ENCODE measurements at regions not wholly inside any gene's neighbourhood (a gene's known extent, or its start where the extent isn't known, plus 50 kb on each side); places are given as distances from the start of the nearest gene placed in this dataset.

DNA sequence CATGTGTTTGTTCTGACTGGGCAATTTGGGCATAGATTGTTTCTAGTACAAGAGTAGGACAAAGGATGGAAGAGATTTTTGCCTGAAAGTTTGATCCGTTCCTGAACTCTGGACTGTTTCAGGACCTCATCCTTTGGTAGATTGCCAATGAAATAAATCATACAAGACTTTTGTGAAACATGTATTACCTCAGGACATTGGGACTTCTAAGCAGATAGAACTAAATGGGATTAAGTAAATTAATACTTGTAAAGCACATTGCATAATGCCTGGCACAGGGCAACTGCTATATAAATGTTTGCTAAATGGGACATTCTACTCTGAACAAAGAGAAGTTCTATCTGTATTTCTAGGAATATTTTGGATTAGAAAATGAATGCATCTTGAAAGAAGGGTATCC lies 164.8 kb upstream of the RPS6KA3 start:
- TF ChIP-seq, protein P1, sequence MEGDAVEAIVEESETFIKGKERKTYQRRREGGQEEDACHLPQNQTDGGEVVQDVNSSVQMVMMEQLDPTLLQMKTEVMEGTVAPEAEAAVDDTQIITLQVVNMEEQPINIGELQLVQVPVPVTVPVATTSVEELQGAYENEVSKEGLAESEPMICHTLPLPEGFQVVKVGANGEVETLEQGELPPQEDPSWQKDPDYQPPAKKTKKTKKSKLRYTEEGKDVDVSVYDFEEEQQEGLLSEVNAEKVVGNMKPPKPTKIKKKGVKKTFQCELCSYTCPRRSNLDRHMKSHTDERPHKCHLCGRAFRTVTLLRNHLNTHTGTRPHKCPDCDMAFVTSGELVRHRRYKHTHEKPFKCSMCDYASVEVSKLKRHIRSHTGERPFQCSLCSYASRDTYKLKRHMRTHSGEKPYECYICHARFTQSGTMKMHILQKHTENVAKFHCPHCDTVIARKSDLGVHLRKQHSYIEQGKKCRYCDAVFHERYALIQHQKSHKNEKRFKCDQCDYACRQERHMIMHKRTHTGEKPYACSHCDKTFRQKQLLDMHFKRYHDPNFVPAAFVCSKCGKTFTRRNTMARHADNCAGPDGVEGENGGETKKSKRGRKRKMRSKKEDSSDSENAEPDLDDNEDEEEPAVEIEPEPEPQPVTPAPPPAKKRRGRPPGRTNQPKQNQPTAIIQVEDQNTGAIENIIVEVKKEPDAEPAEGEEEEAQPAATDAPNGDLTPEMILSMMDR (conservative IDR thresholded peaks at IDR 0.05; ENCODE audit: low read length): no peak
- DNase-seq (ENCODE audit: low read depth): no peak
- H3K4me3 ChIP-seq (ENCODE audit: low read length): no peak overlapping the region

DNA sequence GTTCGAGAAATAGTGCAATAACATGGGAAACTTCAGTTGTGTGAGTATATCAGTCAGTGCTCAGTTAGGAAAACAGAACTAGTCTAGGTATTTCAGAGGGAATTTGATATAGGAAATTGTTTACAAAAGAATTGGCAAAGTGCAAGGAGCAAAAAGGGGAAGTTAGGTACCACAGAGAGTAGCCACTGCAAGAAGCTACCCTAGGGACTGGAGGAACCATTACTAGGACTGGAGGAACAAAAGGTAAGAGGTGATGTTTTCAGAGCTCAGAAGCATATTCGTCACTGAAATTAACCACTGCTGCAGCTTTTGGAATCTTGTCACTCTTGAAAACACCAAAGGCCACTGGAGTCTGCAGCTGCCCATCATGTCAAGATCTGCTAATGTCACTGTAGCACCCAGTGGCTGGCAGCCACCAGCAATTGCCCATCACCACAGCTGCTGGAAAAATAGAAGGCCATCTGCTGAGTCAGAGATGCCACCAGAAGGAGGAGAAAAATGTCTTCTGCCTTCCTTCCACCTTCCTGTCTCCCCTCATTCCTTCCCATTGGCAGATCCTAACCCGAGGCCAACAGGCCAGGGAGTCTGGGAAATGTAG lies 160.6 kb upstream of the RPS6KA3 start:
- TF ChIP-seq, protein P1 (conservative IDR thresholded peaks at IDR 0.05; ENCODE audit: low read length): no peak
- H3K4me3 ChIP-seq (ENCODE audit: low read length): no peak overlapping the region
- DNase-seq (ENCODE audit: low read depth): no peak

DNA sequence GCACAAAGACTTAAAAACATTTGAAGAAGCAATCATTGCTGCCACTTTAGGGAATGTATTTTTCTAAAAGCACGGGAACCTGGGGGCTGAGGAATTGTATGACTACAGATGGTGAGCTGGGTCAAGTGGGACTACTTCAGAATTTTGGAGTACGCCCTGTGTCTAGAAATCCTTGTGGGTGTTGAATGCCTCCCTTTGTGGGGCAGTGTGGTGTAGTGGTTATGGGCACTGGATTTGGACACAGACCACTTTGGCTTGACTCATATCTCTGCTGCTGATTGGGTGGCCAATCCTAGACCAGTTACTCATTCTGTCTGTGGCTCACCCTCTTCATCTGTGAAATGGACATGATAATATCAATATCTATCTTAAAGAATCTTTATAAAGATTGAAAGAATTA lies 155.0 kb upstream of the RPS6KA3 start:
- H3K4me3 ChIP-seq (ENCODE audit: low read length): no peak overlapping the region
- TF ChIP-seq, protein P1 (conservative IDR thresholded peaks at IDR 0.05; ENCODE audit: low read length): no peak
- DNase-seq (ENCODE audit: low read depth): no peak

DNA sequence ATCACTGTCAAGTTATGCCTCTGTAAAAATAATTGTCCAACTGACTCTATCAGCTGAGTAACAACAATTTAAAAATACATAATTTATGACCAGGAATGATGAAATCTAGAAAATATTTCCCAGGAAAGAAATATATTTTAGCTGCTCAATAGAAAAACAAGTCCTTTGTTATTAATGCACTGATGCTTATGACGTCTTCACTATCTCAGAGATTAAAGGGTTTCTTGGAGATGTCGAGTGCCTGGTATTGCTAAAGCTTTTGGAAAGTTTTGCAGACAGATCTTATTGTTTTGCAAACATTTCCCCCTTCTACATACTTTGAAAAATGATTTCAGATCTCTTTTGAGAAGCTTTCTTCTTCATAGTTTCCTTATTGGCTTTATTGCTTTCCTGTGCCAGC lies 154.6 kb upstream of the RPS6KA3 start:
- no peak for DNase-seq (ENCODE audit: low read depth)
- H3K4me3 ChIP-seq (ENCODE audit: low read length): no peak overlapping the region
- TF ChIP-seq, protein P1 (conservative IDR thresholded peaks at IDR 0.05; ENCODE audit: low read length): no peak

- no peak overlapping the region for H3K4me3 ChIP-seq (ENCODE audit: low read length)
- no peak for DNase-seq (ENCODE audit: low read depth)
- TF ChIP-seq, protein P1 (conservative IDR thresholded peaks at IDR 0.05; ENCODE audit: low read length): no peak
Measured at GRCh38 chrX:20420058-20420457, 153.3 kb upstream of the RPS6KA3 start.

DNA sequence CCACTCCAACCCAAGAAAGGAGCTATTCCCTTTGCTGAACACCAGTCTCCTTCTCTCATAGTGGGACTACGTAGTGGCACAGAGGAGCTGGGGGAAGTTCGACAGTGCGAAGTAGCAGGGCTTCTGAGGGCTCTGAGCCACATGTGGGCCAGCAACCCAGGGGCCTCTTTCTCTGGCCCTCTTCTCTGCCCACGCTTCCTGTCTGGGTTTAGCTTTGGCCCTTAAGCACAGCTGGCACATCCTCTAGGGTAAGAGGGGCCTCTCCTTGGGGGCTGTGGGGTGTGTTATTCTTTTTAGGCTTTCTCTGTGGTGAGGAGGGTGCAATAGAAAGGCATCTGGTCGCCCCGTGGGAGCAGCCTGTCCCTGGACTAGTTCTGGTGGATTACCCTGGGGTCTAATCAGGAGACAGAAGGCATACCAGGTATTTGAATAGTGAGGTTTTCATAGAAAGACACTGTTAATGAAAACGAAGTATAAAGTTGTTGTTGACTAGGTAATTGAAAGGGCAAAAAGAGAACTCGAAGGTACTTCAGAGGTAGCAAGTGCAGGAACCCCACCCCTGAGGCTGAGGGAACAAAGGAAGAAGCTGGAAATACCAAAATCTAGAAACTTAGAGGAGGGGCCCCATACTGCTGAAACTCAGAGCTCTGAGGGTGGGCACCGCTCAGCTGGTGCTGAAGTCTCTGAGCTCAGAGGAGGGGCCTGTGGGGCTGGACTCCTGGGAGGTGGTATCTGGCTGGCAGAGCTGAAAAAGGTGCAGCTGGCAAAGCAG lies 151.9 kb upstream of the RPS6KA3 start:
- DNase-seq (ENCODE audit: low read depth): no peak
- TF ChIP-seq, protein P1 (conservative IDR thresholded peaks at IDR 0.05; ENCODE audit: low read length): no peak
- H3K4me3 ChIP-seq (ENCODE audit: low read length): no peak overlapping the region

Measured in AG10803 (cell line).